NCI-H2171 (cell line): ENCODE measurements at regions not wholly inside any gene's neighbourhood (a gene's known extent, or its start where the extent isn't known, plus 50 kb on each side); places are given as distances from the start of the nearest gene placed in this dataset.
"Not testable (repeated sequence)": the region's sequence is repeated elsewhere in the genome, so short reads cannot be mapped to it uniquely, and the experiment has no call there.

ENCODE experiments used
- DNase-seq: peaks from one replicate; lab custom pipeline; 2025; lab: John Stamatoyannopoulos, UW

DNA sequence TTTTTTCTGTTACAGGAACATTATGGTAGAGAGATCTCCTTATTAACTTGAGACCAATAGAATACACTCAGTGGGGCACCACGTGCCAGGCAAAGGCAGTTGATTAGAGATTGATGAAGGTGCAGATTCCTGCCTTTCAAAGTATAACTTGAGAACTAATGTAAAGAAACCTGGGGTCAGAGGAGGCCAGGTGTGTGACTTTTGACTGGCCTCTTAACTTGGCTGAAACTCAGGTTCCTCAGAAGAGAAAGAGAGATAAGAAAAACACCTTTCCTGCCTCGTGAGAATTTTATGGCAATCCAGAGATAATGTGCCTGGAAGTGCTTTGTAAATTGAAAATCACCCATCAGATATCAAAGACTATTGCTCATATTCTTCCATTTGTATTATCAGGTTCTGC is 110.7 kb upstream of the GZMB start:
- no peak for DNase-seq

DNA sequence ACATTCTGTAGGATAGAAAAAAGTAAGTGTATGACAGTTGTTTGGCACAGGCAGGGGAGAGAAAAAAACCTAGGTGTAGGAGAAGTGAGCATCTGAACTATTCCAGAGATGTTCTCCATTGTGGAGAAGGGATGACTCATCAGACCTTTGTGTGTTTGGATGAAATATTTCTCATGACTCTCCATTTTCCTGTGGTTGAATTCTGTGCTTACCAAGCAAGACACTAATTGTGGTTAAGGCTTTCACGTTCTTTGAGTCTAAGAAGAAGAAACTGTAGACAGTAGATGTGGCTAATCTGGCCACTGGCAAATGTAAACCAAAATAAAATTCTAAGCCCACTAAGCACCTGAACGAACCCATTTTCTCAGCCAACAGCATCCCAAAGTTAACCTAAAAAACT is 107.9 kb upstream of the GZMB start:
- DNase-seq, result no peak

DNA sequence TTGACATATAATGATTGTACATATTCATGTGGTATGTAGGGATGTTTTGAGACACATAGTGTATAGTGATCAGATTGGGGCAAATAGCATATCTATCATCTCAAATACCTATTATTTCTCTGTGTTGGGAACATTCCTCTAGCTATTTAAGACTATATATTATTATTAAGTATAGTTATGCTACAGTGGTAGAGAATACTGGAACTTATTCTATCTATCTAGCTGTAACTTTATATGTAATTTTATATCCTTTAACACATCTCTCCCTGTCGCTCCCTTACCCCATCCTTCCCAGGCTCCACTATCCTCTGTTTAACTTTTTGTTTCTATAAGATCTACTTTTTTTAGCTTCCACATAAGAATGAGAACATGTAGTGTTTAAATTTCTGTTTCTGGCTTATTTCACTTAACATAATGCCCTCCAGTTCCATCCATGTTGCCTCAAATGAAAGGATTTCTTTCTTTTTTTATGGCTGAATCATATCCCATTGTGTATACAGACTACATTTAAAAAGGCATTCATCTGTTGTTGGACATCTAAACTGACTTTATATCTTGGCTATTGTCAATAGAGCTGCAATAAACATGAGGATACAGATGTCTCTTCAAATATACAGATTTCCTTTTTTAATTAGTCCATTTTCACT is 102.1 kb upstream of the GZMB start:
- no peak for DNase-seq

- DNase-seq, result peak; percentile 37
Observed at GRCh38 chr14:24734917-24735500, 101.0 kb upstream of the GZMB start.

DNA sequence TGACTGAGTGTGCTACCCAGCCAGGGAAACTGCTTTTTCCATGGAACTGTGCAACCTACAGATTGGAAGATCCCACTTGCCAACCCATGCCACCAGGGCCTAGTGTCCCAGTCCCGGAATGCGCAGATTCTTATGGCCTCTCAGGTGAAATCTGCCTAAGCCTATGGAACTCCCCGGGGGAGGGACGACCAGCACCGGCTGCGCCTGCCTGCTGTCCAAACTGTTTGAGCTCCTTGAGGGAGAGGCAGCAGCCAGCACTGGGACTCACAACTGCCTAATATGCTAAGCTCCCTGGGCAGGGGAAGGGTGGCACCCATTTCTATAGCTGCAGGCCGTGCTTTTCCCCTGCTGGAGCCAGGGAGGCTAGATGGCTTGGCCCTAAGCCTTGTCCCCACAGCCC is 92.5 kb upstream of the GZMB start:
- no peak for DNase-seq

- no peak for DNase-seq
Observed at GRCh38 chr14:24725311-24725710, 91.3 kb upstream of the GZMB start.

GRCh38 chr14:24721775-24722174 is 87.8 kb upstream of the GZMB start:
- no peak for DNase-seq

- DNase-seq, result no peak
Observed at GRCh38 chr14:24715239-24715638, 81.2 kb upstream of the GZMB start.

DNA sequence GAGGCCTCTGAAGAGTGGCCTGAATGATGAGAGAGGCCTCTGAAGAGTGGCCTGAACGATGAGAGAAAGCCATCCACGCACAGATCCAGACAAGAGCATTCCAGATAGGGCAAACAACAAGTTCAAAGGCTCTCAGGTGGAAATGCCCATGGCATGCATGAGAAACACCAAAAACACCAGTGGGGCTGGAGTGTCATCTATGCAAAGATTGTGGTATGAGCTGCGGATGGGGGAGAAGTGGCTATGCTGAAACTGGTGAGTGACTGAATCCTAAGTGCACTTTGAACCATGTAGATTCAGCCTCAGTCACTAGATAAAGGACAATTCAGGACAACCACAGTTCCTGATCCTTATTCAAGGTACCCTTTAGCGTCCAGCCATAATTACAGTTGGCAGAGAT is 79.4 kb upstream of the GZMB start:
- no peak for DNase-seq

- DNase-seq, result no peak
Observed at GRCh38 chr14:24712909-24713308, 78.9 kb upstream of the GZMB start.

- DNase-seq, result no peak
Observed at GRCh38 chr14:24712374-24712773, 78.4 kb upstream of the GZMB start.

DNA sequence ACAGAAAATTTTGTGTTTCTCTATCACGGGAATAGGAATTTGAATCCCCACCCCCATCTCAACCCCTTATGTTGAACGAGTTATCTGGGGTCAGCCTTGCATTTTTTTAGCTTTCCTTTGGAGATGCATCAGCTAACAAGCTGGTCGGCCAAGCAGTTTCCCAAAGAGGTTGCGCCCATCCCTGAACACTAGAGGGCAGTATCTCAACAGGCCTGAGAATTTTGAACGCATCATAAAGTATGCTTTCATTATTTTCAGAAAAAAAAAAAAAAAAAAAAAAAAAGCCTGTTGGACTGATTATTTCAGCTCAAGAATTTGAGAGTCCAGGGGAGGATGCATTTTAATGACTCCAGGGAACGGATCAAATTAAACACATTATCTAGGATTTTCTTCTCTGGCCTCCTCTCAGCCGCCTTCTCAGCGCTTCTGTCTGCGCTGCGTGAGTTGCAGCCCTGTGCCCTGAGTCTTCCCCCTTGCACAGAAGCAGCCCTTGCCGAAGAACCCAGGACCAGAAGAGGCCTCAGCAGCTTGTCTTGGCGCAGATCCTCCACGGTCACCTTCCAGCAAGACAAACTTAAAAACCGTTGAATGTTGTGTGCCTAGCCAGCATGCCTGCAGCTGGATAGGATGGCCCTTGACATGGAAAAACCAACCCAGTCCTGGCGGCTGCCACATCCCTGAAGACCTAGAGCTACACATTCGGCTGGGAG is 76.6 kb upstream of the GZMB start:
- peak; percentile 25 for DNase-seq

GRCh38 chr14:24708684-24709083 is 74.7 kb upstream of the GZMB start:
- DNase-seq, result no peak

GRCh38 chr14:24706351-24706750 is 72.4 kb upstream of the GZMB start:
- DNase-seq, result no peak

DNA sequence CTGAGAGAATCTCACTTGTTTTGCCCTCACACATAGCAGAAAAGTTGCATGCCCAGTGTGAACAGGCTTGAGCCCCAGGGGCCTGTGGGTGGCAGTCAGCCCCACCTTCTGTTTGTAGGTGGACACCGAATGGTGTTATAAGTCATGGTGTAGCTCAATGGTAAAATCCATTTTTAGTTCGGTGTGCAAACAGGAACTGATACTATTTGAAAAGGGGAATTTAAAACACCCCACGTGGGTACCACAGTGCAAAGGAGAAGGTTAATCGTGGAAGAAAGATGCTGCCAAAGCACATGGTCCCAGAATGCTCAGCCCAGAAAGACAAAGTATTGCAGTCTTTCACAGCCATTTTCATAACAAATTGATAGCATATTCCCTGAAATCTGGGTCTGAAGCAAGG is 71.8 kb upstream of the GZMB start:
- DNase-seq, result no peak

- DNase-seq, result no peak
Observed at GRCh38 chr14:24701062-24701461, 67.1 kb upstream of the GZMB start.

DNA sequence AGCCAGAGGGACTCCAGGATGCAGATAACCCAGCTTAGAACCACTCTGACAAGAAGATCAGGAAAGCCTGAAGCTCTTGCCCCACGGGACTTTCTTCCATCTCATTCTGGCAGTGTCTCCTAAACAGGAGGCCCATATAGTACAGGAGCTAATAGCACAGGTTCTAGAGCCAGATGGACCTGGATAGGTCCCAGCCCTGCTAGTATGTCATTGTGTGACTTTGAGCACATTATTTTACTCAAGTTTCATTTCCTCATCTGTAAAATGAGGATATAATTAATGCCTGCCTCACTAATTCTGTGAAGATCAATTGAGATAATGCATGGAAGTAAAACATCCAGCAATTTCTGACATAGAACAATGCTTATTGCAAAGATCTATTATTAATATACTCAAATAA is 66.5 kb upstream of the GZMB start:
- DNase-seq, result no peak

GRCh38 chr14:24699052-24699451 is 65.1 kb upstream of the GZMB start:
- no peak for DNase-seq

DNA sequence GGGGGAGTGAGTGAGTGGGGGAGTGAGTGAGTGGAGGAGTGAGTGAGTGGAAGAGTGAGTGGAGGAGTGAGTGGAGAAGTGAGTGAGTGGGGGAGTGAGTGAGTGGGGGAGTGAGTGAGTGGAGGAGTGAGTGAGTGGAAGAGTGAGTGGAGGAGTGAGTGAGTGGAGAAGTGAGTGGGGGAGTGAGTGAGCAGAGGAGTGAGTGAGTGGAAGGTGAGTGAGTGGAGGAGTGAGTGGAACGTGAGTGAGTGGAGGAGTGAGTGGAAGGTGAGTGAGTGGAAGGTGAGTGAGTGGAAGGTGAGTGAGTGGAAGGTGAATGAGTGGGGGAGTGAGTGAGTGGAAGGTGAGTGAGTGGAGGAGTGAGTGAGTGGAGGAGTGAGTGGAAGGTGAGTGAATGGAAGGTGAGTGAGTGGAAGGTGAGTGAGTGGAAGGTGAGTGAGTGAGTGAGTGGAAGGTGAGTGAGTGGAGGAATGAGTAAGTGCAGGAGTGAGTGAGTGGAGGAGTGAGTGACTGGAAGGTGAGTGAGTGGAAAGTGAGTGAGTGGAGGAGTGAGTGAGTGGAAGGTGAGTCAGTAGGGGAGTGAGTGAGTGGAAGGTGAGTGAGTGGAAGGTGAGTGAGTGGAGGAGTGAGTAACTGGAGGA is 62.4 kb upstream of the GZMB start:
- DNase-seq, result not testable (repeated sequence)

DNA sequence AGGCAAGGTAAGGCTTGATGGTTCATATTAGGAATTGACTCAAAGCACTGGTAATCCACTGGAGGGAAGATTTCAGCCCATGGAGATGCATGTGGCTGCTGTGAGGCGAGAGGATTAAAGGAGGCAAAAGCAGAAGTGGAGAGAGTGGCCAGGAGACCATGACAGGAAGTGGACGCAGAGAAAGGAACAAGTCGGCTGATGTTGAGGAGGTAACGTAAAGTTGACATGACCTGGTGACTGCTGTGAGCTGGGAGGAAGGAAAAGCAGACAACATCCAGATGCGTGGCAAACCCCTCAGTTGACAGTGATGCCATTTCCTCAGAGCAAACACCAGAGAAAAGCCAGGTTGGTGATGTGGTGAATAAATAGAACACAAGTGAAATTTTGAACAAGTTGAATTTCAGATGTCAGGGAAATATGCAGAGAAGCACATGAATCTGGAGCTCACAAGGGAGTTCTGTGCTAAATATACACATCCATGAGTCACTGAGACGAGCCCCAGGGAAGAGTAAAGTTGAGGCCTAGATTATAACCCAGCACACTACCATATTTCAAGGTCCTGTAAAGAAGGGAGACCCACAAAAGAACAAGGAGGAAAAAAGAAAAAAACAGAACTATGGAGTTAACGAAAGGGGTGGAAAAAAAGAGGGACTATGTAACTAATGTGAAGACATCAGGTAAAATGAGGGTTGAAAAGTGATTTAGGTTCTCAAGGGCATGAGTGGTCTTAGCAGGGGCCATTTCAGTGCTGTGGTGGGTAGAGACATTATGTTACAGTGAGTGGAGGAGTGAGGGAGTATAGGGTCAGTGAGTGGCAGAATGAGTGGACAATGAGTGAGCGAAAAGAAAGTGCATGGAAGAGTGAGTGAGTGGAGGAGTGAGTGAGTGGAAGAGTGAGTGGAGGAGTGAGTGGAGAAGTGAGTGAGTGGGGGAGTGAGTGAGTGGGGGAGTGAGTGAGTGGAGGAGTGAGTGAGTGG is 61.6 kb upstream of the GZMB start:
- no peak for DNase-seq

DNA sequence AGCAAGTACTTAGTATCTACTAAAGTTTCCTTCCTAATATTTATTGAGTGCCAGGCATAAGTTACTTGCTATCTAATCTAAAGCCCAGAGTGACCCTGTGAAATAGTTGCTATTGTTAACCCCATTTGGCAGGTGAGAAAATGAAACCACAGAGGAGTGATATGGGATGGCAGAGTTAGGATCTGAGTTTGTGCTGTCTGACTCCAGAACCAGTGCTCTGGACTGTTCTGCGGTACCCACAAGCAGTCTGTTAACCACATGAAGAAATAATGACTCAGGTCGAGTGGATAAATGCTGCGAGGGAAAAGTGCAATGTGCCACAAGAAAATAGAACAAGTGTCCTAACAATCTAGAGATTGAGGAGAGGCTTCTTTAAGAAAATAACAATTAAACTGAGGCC is 60.7 kb upstream of the GZMB start:
- no peak for DNase-seq

- DNase-seq, result no peak
Observed at GRCh38 chr14:24693983-24694382, 60.0 kb upstream of the GZMB start.
